ENCODE measurements at regions not wholly inside any gene's neighbourhood (a gene's known extent, or its start where the extent isn't known, plus 50 kb on each side); places are given as distances from the start of the nearest gene placed in this dataset.

DNA sequence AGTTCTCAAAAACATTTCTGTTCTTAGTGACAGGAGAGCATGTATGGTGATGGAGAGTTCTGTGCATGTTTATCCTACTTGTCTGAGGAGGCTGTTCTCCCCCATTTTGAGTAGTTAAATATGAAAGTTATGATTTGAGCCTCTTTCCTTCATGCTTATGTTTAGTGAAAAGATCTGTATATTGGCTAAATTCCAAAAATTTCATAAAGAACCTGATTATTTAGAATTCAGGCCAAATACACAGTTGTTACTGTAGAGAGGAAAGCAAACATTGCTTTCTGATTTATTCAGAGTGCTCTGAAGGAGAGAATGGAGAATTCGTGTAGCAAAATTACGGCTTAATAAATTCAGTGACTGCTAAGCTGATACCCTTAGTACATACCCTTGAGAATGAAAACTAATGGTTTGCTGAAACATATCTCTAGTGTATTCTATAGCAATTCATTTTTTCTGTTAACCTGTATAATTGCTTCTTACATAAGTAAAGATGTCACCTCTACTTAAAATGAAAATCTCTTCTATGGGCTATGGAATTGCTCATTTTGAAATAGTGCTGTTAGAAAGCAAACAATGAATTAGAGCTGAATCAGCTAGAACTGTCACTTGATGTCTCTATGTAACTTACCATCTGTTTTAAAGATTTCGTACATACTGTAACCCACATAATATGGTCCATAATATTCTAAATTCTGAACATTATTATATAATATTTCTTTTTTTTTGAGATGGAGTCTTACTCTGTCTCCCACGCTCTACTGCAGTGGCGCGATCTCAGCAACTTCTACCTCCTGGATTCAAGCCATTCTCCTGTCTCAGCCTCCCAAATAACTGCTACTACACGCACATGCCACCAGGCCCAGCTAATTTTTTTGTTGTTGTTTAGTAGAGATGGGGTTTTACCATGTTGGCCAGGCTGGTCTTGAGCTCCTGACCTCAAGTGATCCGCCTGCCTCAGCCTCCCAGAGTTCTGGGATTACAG is 417.0 kb upstream of the RGS6 start:
- DNase-seq: no peak

DNA sequence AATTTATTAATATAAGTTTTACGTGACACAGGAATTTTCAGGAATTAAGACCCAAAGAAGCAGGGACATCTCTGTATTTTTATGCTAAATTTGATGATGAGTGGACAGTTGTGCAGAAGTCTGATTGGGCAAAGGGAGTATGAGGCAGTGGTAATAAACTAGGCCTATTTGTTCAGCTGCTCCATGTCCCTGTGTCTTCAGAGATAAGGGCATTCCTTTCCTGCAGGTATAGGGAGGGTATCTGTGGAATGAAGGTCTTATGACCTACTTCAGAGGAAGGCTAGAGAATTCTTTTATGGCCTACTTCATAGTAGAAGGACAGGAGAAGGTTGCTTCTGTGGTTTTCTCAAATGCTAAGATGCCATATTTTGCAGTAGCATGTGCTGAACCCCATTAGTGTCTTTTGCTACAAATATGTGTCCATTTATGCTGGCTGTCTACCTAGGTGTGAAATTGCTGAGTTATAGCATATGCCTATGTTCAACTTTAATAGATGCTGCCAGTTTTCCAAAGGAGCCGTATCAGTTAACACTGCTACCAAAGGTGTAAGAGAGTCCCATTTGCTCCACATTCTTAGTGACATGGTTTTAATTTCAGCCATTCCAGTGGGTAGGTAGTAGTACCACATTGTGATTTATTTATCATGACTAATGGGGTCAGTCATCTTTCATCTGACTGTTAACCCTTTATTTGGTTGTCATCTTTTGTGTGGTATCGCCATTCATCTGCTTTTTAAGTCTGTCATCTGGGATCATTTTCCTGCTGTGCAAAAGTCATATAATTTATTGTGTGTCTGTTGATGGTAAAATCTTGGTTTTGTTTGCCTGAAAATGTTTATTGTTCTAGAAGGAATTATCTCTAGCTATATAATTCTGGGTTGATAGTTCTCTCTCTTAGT is 410.7 kb upstream of the RGS6 start:
- no peak for DNase-seq

DNA sequence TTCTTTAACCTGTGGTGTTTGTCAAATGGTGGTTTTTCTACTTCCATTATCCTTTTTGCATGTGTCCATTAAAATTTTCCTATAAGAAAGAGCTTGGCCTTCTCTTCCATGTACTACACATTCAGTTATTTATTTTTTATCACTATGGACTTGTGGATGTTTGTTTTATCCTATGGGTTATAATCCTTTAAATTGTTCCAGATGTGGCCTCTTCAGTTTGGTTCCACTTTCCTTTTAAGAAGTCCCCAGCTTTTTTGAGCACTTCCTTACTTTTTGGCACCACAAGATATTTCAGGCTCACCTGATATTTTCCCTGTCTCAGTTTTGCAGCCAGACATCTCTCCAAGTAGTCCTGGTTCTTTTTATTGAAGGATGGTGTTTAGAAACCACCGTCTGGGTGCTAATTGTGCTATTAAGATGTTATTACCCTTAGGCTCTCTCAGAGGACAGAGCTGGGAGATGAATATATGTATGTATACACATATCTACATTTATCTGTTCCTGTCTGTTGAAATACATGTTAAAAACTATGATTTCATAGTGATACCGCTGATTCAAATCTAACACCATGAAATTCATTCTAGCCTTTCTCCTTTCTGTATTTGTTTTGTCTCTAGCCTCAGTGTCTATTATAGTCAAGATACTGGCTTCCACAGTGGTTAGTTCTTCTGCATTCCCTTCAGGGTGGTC is 408.5 kb upstream of the RGS6 start:
- no peak for DNase-seq

DNA sequence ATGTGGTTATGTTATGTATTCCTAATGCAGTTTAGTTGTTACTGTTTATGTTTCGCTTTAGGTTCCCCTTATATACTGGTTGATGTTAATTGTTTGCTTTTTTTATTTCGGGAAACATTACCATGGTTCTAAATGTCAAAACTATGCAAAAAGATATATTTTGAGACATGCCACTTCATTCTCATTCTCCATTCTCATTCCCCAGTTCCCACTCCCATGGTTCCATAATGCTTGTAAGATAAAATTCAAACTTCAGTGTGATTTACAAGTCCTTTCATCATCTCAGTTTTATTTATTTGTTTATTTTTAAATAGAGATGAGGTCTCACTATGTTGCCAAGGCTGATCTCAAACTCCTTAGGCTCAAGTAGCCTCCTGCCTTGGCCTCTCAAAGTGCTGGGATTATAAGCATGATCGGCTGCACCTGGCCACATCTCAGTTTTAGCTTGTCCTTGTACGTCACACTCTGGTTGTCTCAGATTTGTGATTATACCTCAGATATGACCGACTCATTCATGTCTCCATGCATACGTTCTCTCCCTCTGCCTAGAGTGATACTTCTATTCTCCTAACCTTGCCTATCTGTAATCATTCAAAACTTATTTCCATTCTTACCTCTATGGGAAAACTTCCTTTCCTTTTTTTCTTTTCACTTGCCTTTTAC is 407.8 kb upstream of the RGS6 start:
- DNase-seq: no peak

DNA sequence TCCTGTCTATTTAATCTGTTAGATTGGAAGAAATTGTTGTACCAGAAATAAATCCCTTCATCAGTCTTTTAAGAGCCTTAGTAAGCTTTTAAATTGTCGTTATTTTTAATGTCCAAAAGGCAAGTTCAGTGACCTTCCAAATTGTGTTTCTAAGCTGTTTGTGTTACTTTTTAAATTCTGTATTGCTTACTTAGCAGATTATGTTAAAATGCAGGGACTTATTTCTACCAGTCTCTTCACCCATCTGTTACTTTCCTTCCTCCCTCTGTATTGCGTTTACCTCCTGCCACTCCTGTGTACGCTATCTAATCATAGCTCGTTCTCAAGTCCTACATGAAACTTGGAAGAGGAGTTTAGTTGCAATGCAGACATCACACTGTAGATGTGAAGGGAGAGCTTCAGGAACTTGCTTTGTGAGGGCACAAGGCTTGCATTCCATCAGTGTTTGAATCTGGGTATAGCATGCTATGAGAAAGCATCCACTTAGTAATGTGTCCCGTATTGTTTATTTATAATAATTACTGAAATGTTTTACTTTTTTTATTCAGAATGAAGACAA is 406.5 kb upstream of the RGS6 start:
- DNase-seq: no peak

DNA sequence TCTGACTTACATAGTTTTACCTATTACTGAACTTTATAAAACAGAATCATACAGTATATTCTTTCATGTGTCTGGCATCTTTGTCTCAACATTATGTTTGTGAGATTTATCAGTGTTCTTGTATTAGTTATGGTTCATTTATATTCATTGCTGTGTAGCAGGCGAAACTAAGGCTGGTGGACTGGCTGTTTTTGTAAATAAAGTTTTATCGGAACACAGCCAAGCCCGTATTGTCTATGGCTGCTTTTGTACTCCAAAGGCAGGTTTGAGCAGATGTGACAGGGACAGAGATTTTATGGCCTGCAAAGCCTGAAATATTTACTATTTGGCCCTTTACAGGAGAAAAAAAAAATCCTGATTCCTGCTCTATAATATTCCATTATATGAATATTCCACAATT is 405.8 kb upstream of the RGS6 start:
- no peak for DNase-seq

DNA sequence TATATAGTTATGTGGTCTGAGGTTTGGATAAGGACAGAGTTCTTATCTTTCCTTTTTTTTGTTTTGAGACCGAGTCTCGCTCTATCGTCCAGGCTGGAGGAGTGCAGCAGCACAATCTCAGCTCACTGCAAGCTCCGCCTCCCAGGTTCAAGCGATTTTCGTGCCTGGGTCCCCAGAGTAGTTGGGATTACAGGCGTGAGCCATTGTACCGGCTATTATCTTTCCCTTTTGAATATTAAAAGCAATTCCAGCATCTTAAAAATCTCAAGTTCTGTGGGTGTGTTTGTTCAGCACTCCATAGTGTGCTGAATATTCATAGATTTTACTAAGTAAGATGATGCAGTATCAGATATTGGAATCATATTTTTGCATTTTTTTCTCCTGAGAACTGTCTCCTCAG is 404.4 kb upstream of the RGS6 start:
- DNase-seq: no peak

DNA sequence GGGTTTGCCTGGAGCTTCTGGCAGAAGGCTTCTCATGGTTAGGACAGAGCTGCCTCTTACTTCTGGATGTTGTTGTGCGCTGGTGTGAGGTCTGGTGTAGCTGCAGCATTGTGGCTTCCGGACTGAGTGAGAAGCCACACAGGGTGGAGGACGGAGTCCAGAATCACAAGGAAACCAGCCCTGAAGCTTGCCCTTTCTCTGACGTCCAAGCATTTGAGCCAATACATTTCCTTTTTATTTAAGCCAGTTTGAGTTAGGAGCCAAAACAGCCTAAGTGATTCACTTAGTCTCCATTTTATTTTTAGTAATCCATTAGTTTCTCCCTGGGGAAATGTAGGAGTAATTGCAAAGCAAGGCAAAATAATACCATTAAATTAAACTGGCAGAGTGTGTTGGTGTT is 402.4 kb upstream of the RGS6 start:
- no peak for DNase-seq

DNA sequence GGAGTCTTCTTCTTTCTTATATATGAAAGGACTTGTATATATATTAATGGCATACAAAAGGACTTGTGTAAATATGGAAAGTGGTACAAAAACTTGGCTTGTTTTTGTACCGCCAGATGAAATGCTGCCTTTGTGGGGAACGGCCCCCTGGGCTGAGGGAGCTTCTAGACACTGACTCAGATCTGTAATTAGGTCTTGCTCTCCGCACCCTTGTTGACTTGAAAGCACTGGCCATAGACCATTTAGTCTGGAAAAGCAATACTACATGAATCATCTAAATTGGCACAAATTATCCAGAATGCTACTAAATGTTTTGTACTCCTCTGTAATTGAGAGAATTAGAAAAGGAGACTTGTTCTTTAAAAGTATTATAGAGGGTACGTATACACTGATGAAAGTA is 399.9 kb upstream of the RGS6 start:
- DNase-seq: no peak

DNA sequence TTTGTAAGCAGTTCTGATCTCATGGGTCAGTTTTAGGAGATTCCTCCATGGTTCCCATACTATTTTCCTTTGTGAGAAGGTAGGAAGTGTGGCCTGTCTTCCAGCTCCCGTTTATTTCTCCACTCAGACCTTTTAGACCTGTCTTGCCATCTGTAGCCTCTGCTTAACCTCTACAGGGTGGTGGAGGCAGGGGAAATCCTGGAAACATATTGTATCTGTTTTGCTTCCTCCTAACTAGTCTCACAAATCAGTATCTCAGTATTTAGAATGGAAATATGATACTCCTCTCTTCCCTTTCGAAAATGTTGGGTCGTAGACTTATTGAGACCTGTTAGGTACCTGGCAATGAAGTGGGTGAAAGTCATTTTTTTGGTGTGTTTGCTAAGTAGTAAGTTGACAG is 399.4 kb upstream of the RGS6 start:
- DNase-seq: no peak

DNA sequence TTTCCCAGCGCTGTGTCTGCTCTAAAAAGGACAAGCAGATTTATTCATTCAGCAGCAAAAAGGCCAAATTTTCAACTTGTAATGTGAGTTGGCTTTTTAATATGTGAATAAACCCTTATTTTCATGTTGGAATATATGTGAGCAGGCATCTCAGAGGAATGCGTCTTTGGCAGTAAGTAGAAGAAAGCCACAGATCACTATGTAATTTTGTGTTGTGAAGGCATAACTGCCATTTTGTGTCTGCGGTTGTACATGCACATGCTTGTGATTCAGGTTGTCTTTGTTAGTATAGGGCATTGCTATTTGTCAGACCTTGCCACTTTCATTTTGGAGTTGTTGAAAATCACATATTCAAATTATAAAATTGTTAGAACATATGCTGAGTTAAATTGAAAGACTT is 398.8 kb upstream of the RGS6 start:
- no peak for DNase-seq

DNA sequence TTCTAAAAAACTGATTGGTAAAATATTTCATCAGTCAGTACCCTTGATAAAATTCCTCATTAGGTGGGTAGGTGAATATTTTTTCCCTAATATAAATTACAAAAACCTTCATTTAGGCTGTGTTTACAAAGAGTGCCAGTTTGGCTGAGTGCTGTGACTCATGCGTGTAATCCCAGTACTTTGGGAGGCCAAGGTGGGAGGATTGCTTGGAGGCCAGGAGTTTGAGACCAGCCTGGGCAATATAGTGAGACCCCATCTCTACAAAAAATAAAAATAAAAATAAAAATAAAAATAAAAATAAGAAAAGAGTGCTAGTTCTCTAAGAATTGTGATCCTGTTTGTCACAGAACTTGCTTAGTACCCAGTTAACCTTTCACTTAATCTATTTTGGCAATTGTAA is 398.4 kb upstream of the RGS6 start:
- no peak for DNase-seq

DNA sequence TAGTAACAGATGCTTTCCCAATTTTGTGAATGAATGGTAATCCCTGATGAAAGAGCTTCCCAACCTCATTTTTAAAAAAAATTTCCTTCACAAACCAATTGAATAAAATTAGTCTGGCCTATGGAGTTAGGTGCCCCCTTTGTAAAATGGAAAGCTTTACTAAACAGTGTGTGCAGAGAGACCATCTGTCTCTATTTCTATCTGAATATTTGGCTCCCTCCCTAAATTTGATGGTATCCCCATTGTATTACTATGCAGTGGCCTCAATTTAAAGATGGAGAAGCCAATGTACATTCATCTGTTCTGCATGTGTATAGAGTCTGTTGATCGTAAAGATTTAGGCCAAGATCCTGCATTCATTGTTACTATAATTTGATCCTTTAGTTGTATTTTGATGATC is 397.7 kb upstream of the RGS6 start:
- no peak for DNase-seq

DNA sequence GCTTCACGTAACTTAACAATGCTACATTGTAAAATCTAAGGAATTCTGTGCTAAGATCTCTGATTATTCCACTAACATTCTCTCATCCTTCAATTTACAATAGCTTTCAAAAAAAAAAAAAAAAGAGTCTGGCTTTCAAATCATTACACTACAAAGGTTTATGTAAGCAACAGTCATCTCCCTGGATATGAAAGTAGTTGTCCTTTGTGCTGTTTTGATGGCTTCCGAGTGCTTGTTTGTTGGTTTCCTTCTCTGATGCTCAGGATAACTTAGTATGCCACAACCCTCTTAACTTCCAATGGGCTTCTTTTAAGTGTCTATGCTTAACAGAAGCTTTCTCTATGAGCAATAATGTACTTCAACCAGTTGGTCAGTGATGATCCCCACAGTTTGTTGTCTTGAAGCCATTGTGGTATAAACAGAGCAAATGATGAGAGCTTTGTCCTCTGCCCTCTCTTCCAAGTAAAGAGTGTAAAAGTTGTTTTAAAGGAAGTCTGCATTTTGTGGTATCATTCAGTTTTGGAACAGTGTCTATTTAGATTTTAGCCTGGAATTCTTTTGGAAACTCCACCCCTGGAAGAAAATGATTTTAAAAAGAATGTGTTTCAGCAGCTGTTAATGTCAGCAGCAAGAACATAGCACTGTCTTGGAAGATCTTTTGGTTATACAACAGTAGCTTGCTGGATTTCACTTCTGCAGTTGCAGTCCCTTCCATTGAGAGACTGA is 396.1 kb upstream of the RGS6 start:
- no peak for DNase-seq

DNA sequence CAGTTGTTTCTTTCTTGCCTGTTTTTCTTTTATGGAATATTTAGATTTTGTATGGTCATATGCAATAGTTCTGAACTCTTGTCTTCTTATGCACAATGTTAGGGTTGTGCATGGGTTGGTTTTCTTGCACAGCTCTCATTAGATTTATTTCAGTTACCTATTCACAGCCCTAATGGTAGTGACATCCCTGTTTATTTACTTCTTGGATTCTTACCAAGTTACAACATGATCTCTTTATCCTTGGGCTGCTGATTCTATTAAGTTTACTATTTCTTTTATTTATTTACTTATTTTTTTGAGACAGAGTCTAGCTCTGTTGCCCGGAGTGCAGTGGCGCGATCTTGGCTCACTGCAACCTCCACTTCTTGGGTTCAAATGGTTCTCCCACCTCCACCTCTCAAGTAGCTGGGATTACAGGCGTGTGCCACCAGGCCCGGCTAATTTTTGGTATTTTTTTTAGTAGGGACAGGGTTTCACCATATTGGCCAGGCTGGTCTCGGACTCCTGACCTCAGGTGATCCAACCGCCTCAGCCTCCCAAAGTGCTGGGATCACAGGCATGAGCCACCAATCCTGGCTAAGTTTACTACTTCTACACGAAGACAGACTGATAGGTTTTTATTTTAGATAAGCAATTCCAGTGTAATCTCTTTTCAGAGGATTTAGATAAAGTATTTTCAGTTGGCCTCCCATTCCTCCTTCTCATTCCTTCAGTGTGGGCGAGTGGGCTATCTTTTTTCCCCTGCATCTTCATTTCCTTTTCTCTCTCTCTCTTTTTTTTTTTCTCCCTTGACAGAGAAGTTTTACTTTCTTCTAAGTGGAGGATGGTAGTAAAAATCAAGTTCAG is 395.1 kb upstream of the RGS6 start:
- DNase-seq: no peak

DNA sequence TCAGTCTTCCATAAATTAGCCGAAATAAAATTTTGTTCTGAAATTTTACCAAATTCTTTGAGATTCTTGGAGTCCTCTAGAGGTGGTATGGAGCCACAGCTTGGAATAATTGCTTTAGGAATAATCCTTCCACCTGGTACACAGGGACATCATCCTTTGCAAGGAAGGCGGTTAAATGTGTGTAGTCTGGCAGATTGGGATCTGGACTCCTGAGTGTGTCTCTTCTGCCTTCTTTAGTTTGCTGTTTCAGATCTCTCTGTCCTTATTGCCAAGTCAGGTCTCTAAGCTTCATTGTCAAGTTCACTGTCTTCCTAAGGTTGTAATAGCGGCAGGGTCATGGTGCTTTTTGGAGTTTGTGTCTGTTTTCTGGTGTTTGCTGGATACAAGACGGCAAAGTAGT is 393.9 kb upstream of the RGS6 start:
- DNase-seq: no peak

DNA sequence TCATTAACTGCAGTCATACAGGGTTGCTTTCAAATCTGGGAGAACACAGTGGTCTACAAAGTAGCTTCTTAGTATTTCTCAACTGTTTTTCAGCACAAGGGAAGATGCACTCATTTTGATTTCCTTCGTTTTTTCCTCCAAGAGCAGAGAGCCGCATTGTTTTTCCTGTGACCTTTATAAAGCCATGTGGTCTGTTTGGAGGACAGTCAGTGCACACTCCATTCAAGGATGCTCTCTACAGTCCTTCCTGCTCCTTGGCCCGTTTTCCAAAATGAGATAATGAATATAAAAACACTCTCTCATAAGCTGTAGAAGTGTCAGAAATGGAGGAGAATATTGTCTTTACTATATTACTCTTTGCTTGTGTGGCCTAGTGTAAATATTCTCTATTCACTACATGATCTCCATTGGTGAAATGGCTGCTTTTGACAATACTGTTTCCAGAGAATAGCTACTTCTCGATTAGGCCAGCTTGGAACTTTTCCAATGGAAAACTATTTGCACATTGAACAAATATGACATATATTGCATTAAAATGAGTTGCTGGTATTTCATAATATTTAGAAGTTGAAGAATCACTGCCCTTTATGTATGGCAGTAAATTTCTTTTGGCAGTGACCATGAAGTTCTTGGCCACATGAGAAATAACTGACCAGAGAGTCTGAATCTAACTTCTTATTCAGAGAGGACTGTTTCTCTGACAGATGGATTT is 393.1 kb upstream of the RGS6 start:
- no peak for DNase-seq

DNA sequence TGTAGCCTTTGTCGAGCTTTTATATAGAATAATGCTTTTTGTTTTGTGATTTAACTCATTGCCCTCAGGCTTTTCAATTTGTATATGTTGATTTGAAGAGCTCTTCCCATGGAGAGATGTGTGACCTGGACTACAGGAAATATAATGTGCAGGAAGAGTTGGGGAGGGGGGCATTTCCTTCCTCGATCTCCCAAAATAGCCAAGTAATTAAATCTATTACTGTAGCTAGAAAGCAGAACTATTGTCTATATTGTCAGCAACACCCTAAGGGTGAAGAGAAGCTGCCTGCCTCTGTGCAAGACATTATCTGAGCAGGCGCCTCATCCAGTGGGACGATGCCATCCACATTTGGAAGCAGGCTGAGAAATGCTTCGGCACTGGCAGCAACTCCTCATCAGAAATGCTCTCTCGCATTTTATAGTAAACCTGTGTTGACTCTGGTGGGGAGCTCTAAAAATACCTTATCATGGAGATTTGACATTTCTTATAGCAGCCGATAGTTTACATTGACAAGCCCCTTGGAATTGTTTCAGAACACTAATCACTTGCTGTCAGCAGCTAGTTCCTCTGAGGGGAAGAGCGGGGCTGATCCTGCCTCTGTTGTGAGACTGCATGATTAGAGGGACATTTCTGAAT is 392.5 kb upstream of the RGS6 start:
- no peak for DNase-seq

DNA sequence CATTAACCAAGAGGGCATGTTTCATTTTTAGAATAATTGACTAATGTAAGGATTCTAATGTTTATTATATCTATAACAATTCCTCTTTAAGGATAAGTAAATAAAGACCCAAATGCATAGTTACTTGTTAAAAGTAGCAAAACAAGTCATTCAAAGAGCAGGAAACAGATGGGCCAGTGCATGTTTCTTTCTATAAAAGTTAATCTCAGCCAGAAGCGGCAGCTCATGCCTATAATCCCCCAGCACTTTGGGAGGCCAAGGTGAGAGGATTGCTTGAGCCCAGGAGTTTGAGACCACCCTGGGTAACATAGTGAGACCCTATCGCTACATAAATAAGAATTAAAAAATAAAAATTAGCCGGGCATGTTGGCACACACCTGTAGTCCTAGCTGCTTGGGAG is 391.0 kb upstream of the RGS6 start:
- no peak for DNase-seq
